Body of pancreas (tissue), 4 donors: ENCODE measurements at regions not wholly inside any gene's neighbourhood (a gene's known extent, or its start where the extent isn't known, plus 50 kb on each side); places are given as distances from the start of the nearest gene placed in this dataset.

ENCODE experiments used
- ATAC-seq: fragments of 150-250 bp; one replicate; pipeline ENCODE4 v1.9.1; 2016
- DNase-seq, 4 donors: peaks; one replicate each; pipeline ENCODE4 v3.0.0-alpha.2; 2019
- H3K27ac ChIP-seq, 4 donors: fragments of 200-600 bp; sonication (generic); 1 replicate in 3 of 4; 2 replicates in 1 of 4; pipeline versions ENCODE4 v1.5.1 to v1.6.1; 2016 to 2019; ENCODE audit warnings: mild to moderate bottlenecking in 1 of 4, mixed read lengths in 1 of 4, moderate library complexity in 1 of 4
- H3K27me3 ChIP-seq, 2 donors: fragments of 200-600 bp; sonication (generic); one replicate each; pipeline ENCODE4 v1.6.0; 2016; ENCODE audit warnings: mild to moderate bottlenecking in 1 of 2
- H3K36me3 ChIP-seq, 2 donors: fragments of 200-600 bp; sonication (generic); replicated peaks in 1 of 2; 2 replicates each; pipeline ENCODE4 v1.5.1; 2016; ENCODE audit warnings: low read depth in 2 of 2; ENCODE audit not compliant: insufficient read depth in 1 of 2
- H3K4me1 ChIP-seq: fragments of 200-600 bp; sonication (generic); one replicate; pipeline ENCODE4 v1.6.0; 2016
- H3K4me3 ChIP-seq, 2 donors: fragments of 200-600 bp; sonication (generic); 1 replicate in 1 of 2; 2 replicates in 1 of 2; pipeline ENCODE4 v1.5.1; 2016 to 2019
- H3K9me3 ChIP-seq, 3 donors: fragments of 200-600 bp; sonication (generic); 1 replicate in 2 of 3; 2 replicates in 1 of 3; pipeline ENCODE4 v1.5.1; 2016
- POLR2A ChIP-seq, 3 donors: fragments of 450-650 bp; IDR thresholded peaks; one replicate each; pipeline ENCODE4 v1.6.1; 2016; ENCODE audit warnings: antibody characterized with exemption in 3 of 3, mild to moderate bottlenecking in 2 of 3
- WGBS, 2 donors: methylation state at CpG; one replicate each; pipeline ENCODE4 v1.1.5; 2017; 5-methylcytosine and 5-hydroxymethylcytosine counted together
- intact Hi-C: fragments of 100-400 bp; cut with DNase I; formaldehyde crosslinking; loops from one replicate; pipeline ENCODE4 v1.15.1; 2023
- TF ChIP-seq, protein P1 (sequence below), 7 experiments: fragments of 450-650 bp in 4 of 7; fragments of 200-600 bp in 3 of 7; sonication (generic) in 3 of 7; IDR thresholded peaks; one replicate each; pipeline ENCODE4 v1.5.1; 2016 to 2019; ENCODE audit warnings: antibody characterized with exemption in 7 of 7

DNA sequence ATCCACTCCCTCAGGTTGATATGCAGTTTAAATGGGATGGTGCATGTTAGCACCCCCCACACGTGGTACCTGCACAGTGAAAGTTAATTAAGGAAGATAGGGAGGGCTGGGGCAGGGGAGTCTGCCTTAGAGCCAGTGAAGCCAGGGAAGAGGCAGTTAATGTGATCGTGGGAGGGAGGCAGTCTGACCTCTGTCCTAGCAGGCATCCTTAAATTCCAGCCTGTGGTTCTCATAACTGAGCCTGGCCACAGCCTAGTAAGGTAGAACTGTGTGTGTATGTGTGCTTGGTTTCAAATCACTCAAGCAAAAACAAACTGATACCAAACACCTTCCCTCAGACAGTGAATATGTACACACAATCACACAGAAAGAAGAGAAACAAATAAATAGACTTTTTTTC is 319.1 kb upstream of the TLE3 start:
- Histone ChIP-seq H3K36me3 (no peaks in the 10 kb centered on the region), H3K9me3 (no peaks in the 10 kb centered on the region), H3K4me3 (no peak overlapping the region), H3K27me3 (no peaks in the 10 kb centered on the region), H3K4me1 (peaks cover 8% of the 10 kb centered on the region), H3K27ac (no peak overlapping the region)
- DNase-seq (no peak), ATAC-seq (no peak)
- 47 to 49% methylated on average over 2 of the region's 2 CpGs for WGBS, 2 donors
- TF ChIP-seq, protein P1, sequence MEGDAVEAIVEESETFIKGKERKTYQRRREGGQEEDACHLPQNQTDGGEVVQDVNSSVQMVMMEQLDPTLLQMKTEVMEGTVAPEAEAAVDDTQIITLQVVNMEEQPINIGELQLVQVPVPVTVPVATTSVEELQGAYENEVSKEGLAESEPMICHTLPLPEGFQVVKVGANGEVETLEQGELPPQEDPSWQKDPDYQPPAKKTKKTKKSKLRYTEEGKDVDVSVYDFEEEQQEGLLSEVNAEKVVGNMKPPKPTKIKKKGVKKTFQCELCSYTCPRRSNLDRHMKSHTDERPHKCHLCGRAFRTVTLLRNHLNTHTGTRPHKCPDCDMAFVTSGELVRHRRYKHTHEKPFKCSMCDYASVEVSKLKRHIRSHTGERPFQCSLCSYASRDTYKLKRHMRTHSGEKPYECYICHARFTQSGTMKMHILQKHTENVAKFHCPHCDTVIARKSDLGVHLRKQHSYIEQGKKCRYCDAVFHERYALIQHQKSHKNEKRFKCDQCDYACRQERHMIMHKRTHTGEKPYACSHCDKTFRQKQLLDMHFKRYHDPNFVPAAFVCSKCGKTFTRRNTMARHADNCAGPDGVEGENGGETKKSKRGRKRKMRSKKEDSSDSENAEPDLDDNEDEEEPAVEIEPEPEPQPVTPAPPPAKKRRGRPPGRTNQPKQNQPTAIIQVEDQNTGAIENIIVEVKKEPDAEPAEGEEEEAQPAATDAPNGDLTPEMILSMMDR (IDR thresholded peaks at IDR 0.05), result no peak
- TF ChIP-seq POLR2A (IDR thresholded peaks at IDR 0.05), result no peak
- intact Hi-C loops, result loop anchor here (10.0 kb wide), 1 partner anchor 58 kb away; no protein-coding TSS in a partner anchor

DNA sequence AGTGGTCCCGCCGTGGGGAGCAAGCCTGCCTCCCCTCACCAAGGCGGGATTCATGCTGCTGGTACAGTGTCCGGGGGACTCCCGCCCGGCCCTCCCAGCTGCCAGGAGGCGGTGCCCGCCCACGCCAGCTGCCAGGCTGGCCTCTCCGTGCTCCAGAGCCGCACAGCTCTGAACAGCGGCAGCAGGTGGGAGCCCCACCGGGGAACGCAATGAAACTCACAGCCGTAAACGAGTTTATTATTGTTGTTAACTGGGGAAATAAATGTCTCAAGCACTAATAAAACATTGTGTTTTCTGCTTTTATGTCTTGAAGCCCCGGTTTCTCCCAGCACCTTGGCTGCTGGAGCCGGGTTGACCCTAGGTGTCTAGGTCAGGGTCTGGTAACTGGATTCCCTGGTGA is 317.7 kb upstream of the TLE3 start:
- no peaks in the 10 kb centered on the region for H3K9me3 ChIP-seq
- intact Hi-C loops, result loop anchor here (10.0 kb wide), 1 partner anchor 59 kb away; no protein-coding TSS in a partner anchor
- no peak for DNase-seq
- H3K4me1 ChIP-seq, result no peaks in the 10 kb centered on the region
- no peaks in the 10 kb centered on the region for H3K36me3 ChIP-seq
- TF ChIP-seq, protein P1 (IDR thresholded peaks at IDR 0.05), result no peak
- TF ChIP-seq POLR2A (IDR thresholded peaks at IDR 0.05), result no peak
- ATAC-seq, result no peak
- no peaks in the 10 kb centered on the region for H3K27me3 ChIP-seq
- H3K27ac ChIP-seq, result no peak overlapping the region
- no peak overlapping the region for H3K4me3 ChIP-seq
- 84 to 93% methylated on average over 2 to 18 of the region's 18 CpGs for WGBS, 2 donors

DNA sequence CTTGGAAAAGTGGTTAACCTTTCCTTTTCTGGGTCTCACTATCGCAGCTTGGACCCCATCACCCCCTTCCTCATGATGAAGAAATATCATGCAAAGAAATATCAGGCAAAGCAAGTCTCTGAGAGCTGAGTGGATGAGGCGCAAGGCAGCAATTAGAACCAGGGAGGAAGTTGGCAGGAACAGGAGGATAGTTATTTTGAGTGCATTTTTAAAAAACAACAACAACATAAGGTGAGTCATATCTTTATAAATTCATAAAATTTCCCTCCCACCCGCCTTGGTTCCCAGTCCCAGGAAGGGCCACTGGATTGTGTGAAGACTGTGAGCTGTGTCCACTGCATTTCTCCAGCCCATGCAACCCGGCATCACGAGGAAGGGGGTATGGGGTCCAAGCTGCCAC is 316.9 kb upstream of the TLE3 start:
- intact Hi-C loops, result loop anchor here (10.0 kb wide), 1 partner anchor 60 kb away; no protein-coding TSS in a partner anchor
- no peaks in the 10 kb centered on the region for H3K36me3 ChIP-seq
- 79 to 90% methylated on average over 5 of the region's 5 CpGs for whole genome bisulfite sequencing, 2 donors
- DNase-seq (no peak), ATAC-seq (no peak)
- TF ChIP-seq, protein P1 (IDR thresholded peaks at IDR 0.05), result no peak
- no peak for TF ChIP-seq POLR2A (IDR thresholded peaks at IDR 0.05)
- no peak overlapping the region for H3K27ac ChIP-seq
- no peaks in the 10 kb centered on the region for H3K4me1 ChIP-seq
- H3K4me3 ChIP-seq, result no peak overlapping the region
- no peaks in the 10 kb centered on the region for H3K27me3 ChIP-seq
- no peaks in the 10 kb centered on the region for H3K9me3 ChIP-seq

DNA sequence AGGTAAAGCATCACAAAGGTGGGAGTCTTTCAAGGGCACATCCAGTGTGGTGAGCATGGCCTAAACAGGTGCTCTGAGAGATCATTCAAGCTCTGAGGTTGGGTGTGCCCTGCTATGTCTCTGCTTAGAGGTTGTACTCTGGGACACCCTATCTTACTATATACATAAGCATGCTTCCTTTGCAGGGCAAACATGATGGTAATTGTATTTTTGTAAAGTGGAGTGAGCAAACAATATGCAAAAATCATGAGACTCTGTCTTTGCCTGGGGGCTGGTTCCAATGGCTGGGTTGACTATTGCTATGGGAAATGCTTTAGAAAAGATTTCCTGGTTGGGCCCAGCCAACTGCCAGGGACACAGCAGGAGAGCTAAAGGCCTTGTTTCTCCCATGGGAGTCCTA is 315.1 kb upstream of the TLE3 start:
- Histone ChIP-seq H3K4me1 (no peaks in the 10 kb centered on the region), H3K9me3 (no peaks in the 10 kb centered on the region), H3K4me3 (no peak overlapping the region), H3K27ac (no peak overlapping the region), H3K27me3 (no peaks in the 10 kb centered on the region), H3K36me3 (no peaks in the 10 kb centered on the region)
- TF ChIP-seq, protein P1 (IDR thresholded peaks at IDR 0.05), result no peak
- TF ChIP-seq POLR2A (IDR thresholded peaks at IDR 0.05), result no peak
- intact Hi-C loops, result loop anchor here (10.0 kb wide), 1 partner anchor 62 kb away; no protein-coding TSS in a partner anchor
- DNase-seq, result no peak
- ATAC-seq, result no peak

DNA sequence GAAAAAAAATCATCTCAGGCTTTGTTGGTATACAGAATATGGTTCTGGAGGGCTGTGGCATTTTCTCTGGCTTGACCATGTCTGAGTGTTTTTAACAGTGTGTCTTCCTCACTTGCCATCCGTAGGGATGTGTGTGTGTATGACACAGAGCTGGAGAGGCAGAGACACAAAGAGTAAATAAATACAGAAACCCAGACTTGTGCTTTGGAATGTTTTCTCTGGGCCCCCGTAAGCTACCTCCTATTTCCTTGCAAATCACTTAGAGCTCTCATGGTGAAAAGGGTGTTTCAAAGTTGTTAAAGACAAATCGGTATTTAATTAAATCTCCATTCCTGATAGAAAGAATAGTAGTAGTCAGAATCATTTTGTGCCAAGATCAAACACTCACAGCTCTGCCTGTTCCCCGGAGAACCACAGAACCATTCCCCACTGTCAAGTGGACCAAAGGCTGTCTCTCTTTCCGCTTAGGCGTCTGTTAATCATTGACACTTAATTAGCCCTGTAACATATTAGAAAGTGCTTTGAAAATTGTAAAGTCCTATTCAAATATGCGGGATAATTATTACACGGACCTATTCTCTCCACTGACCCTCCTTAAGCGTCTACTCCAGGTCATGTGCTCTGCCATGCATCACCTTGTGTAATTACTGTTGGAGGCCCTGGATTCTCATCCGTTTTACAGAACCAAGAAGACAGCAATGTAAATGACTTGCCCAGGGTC is 313.6 kb upstream of the TLE3 start:
- H3K27me3 ChIP-seq, result no peaks in the 10 kb centered on the region
- no peak overlapping the region for H3K27ac ChIP-seq
- TF ChIP-seq, protein P1 (IDR thresholded peaks at IDR 0.05), result no peak
- TF ChIP-seq POLR2A (IDR thresholded peaks at IDR 0.05), result no peak
- DNase-seq (no peak), ATAC-seq (peak; percentile 18)
- H3K9me3 ChIP-seq, result no peaks in the 10 kb centered on the region
- WGBS, 2 donors, result 63% methylated on average over 10 of the region's 10 CpGs
- H3K4me3 ChIP-seq, result no peak overlapping the region
- no peaks in the 10 kb centered on the region for H3K4me1 ChIP-seq
- no peaks in the 10 kb centered on the region for H3K36me3 ChIP-seq
- intact Hi-C loops, result loop anchor here (10.0 kb wide), 1 partner anchor 63 kb away; no protein-coding TSS in a partner anchor
